SK-N-SH (cell line): ENCODE measurements at regions not wholly inside any gene's neighbourhood (a gene's known extent, or its start where the extent isn't known, plus 50 kb on each side); places are given as distances from the start of the nearest gene placed in this dataset.

Experiments used
- CTCF ChIA-PET: fragments of 300-600, 350-600 bp; formaldehyde crosslinking; extraction: SDS; loops from one replicate; lab custom pipeline; 2021; lab: Yijun Ruan, JAX
- POLR2A ChIA-PET: fragments of 350-600 bp; sonication (Branson Sonifier 250); formaldehyde crosslinking; extraction: SDS; loops from one replicate; lab custom pipeline; 2020; ENCODE audit warnings: antibody characterized with exemption, inconsistent platforms; lab: Yijun Ruan, JAX
- DNase-seq: peaks from one replicate; pipeline ENCODE4 v3.0.0; 2012
- H2AFZ ChIP-seq: fragments of 200-600 bp; sonication (generic); 2 replicates; pipeline ENCODE4 v1.8.1; 2016; ENCODE audit warnings: antibody characterized with exemption, mild to moderate bottlenecking, low read depth
- H3F3A ChIP-seq: fragments of 200-600 bp; sonication (generic); replicated peaks from 2 replicates; pipeline ENCODE3; 2016; ENCODE audit warnings: antibody characterized with exemption, mild to moderate bottlenecking; ENCODE audit not compliant: insufficient read depth
- H3K27ac ChIP-seq, 2 experiments: fragments of 200-500 bp in 1 of 2; fragments of 200-600 bp in 1 of 2; sonication (Bioruptor generic) in 1 of 2; sonication (generic), shearing (Covaris generic) in 1 of 2; 2 replicates each; pipeline versions ENCODE4 v1.5.1 to v1.6.1; 2014 to 2016; ENCODE audit warnings: low read depth in 2 of 2, inconsistent platforms in 1 of 2, low read length in 1 of 2, mild to moderate bottlenecking in 1 of 2, mixed read lengths in 1 of 2
- H3K27me3 ChIP-seq: fragments of 200-600 bp; sonication (generic), shearing (Covaris generic); 2 replicates; pipeline ENCODE4 v1.6.1; 2016; ENCODE audit warnings: mixed run types; ENCODE audit not compliant: insufficient read depth
- H3K36me3 ChIP-seq, 2 experiments: fragments of 200-500 bp in 1 of 2; fragments of 200-600 bp in 1 of 2; sonication (Bioruptor generic) in 1 of 2; sonication (generic) in 1 of 2; replicated peaks in 1 of 2; 2 replicates each; pipeline versions ENCODE3 to v1.5.1; 2014 to 2016; ENCODE audit warnings: low read length in 1 of 2, mild to moderate bottlenecking in 1 of 2; ENCODE audit not compliant: insufficient read depth in 2 of 2, control insufficient read depth in 1 of 2
- H3K4me1 ChIP-seq, 2 experiments: fragments of 200-500 bp in 1 of 2; fragments of 200-600 bp in 1 of 2; sonication (Bioruptor generic) in 1 of 2; sonication (generic), shearing (Covaris generic) in 1 of 2; 2 replicates each; pipeline versions ENCODE4 v1.5.1 to v1.6.1; 2014 to 2016; ENCODE audit warnings: low read depth in 1 of 2, low read length in 1 of 2, mixed run types in 1 of 2; ENCODE audit not compliant: insufficient read depth in 2 of 2, control insufficient read depth in 1 of 2
- H3K4me2 ChIP-seq: fragments of 200-600 bp; sonication (generic), shearing (Covaris generic); 2 replicates; pipeline ENCODE4 v1.6.1; 2017; ENCODE audit warnings: mixed run types
- H3K4me3 ChIP-seq, 2 experiments: fragments of 200-500 bp in 1 of 2; fragments of 200-600 bp in 1 of 2; sonication (Bioruptor generic) in 1 of 2; sonication (generic), shearing (Covaris generic) in 1 of 2; 2 replicates each; pipeline versions ENCODE4 v1.5.1 to v1.8.1; 2014 to 2016; ENCODE audit warnings: low read depth in 2 of 2, inconsistent platforms in 1 of 2, low read length in 1 of 2, mild to moderate bottlenecking in 1 of 2, mixed read lengths in 1 of 2, moderate library complexity in 1 of 2
- H3K79me2 ChIP-seq: fragments of 200-600 bp; sonication (generic); 2 replicates; pipeline ENCODE4 v1.8.1; 2017; ENCODE audit warnings: mild to moderate bottlenecking; ENCODE audit not compliant: insufficient read depth
- H3K9ac ChIP-seq: fragments of 200-600 bp; sonication (generic); 2 replicates; pipeline ENCODE4 v1.6.1; 2017; ENCODE audit warnings: mixed run types
- H3K9me2 ChIP-seq: fragments of 200-600 bp; sonication (generic); 2 replicates; pipeline ENCODE4 v1.6.1; 2017; ENCODE audit warnings: mixed run types
- H3K9me3 ChIP-seq: fragments of 200-600 bp; sonication (generic); 2 replicates; pipeline ENCODE4 v1.6.1; 2017; ENCODE audit warnings: mixed run types, mild to moderate bottlenecking, moderate library complexity
- H4K20me1 ChIP-seq: fragments of 200-600 bp; sonication (generic); 2 replicates; pipeline ENCODE4 v1.6.1; 2017; ENCODE audit warnings: mild to moderate bottlenecking, mixed run types; ENCODE audit not compliant: insufficient read depth
- CHD2 ChIP-seq: fragments of 150-350 bp; IDR thresholded peaks from 2 replicates; pipeline ENCODE4 v1.6.1; 2018; ENCODE audit warnings: low read length; ENCODE audit not compliant: partially characterized antibody
- FOXM1 ChIP-seq: IDR thresholded peaks from 2 replicates; pipeline ENCODE4 v1.4.0; 2012; ENCODE audit warnings: low read depth, mild to moderate bottlenecking
- GABPA ChIP-seq: IDR thresholded peaks from 2 replicates; pipeline ENCODE4 v1.4.0; 2012; ENCODE audit warnings: low read depth, mild to moderate bottlenecking
- GATA2 ChIP-seq: sonication (generic); formaldehyde crosslinking; IDR thresholded peaks from 2 replicates; pipeline ENCODE4 v1.5.0; 2020; ENCODE audit warnings: mild to moderate bottlenecking, missing genetic modification reagents
- MEF2A ChIP-seq: IDR thresholded peaks from 2 replicates; pipeline ENCODE4 v1.4.0; 2012; ENCODE audit warnings: low read depth, borderline replicate concordance
- MXI1 ChIP-seq: IDR thresholded peaks from 2 replicates; pipeline ENCODE4 v1.6.1; 2012; ENCODE audit warnings: mild to moderate bottlenecking, low read depth, low read length, improper control_type of control experiment
- POLR2AphosphoS5 ChIP-seq: IDR thresholded peaks from 2 replicates; pipeline ENCODE4 v1.6.1; 2012; ENCODE audit warnings: low read depth, low read length
- RCOR1 ChIP-seq: fragments of 150-350 bp; IDR thresholded peaks from 2 replicates; pipeline ENCODE4 v1.6.1; 2017; ENCODE audit warnings: antibody characterized with exemption, low read length
- RXRA ChIP-seq: IDR thresholded peaks from 2 replicates; pipeline ENCODE4 v1.4.0; 2012; ENCODE audit warnings: low read depth, mild to moderate bottlenecking, borderline replicate concordance
- SIN3A ChIP-seq: IDR thresholded peaks from 2 replicates; pipeline ENCODE4 v1.6.1; 2012; ENCODE audit warnings: low read depth, mild to moderate bottlenecking, low read length, moderate library complexity, borderline replicate concordance
- TCF12 ChIP-seq: IDR thresholded peaks from 2 replicates; pipeline ENCODE4 v1.4.0; 2012
- YY1 ChIP-seq: IDR thresholded peaks from 2 replicates; pipeline ENCODE4 v1.4.0; 2012; ENCODE audit warnings: low read depth, mild to moderate bottlenecking
- WGBS: methylation state at CpG from one replicate; pipeline ENCODE4 v1.1.6; 2017; ENCODE audit warnings: low lambda C conversion rate; 5-methylcytosine and 5-hydroxymethylcytosine counted together
- TF ChIP-seq, protein P1 (sequence below): IDR thresholded peaks from 2 replicates; pipeline ENCODE4 v1.4.0; 2012; ENCODE audit warnings: low read depth
- TF ChIP-seq, protein P2 (sequence below): IDR thresholded peaks from 2 replicates; pipeline ENCODE4 v1.4.0; 2012; ENCODE audit warnings: low read depth, borderline replicate concordance
- TF ChIP-seq, protein P3 (sequence below): IDR thresholded peaks from 2 replicates; pipeline ENCODE4 v1.4.0; 2012; ENCODE audit warnings: low read depth, borderline replicate concordance
- TF ChIP-seq, protein P4 (sequence below): fragments of 150-350 bp; IDR thresholded peaks from 2 replicates; pipeline ENCODE4 v1.6.1; 2017; ENCODE audit warnings: antibody characterized with exemption, low read length, low read depth, borderline replicate concordance

DNA sequence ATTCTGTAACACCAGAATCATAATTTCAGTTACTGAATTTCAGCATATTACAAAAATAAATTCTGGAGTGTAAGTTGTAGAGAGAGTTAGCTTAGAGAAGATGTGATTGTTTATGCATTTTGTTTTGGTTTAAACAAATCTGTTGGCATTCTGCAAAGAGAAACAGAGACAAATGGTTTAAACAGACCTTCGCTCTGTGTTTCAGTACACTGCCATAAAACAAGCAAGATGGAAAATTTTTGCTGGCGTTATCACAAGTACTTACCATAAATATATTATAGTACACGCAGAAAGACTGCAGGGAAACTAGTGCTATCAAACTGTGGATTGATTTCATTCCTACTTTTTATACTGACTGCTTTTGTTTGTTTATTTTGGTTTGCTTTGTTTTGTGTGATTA is 850.3 kb upstream of the FOXG1 start:
- Histone ChIP-seq H3K27ac (no peak overlapping the region), H3F3A (no peaks in the 10 kb centered on the region), H3K36me3 (no peaks in the 10 kb centered on the region), H3K4me1 (no peaks in the 10 kb centered on the region), H3K9me2 (no peaks in the 10 kb centered on the region), H3K4me3 (no peak overlapping the region), H3K9ac (no peak overlapping the region), H3K27me3 (no peaks in the 10 kb centered on the region), H4K20me1 (no peaks in the 10 kb centered on the region), H2AFZ (no peak overlapping the region), H3K79me2 (no peaks in the 10 kb centered on the region), H3K9me3 (no peaks in the 10 kb centered on the region), H3K4me2 (no peak overlapping the region)
- TF ChIP-seq, protein P1, sequence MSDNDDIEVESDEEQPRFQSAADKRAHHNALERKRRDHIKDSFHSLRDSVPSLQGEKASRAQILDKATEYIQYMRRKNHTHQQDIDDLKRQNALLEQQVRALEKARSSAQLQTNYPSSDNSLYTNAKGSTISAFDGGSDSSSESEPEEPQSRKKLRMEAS = no peak
- TF ChIP-seq MXI1 = no peak
- TF ChIP-seq GABPA = no peak
- no peak for TF ChIP-seq CHD2
- no peak for TF ChIP-seq POLR2AphosphoS5
- TF ChIP-seq, protein P2, sequence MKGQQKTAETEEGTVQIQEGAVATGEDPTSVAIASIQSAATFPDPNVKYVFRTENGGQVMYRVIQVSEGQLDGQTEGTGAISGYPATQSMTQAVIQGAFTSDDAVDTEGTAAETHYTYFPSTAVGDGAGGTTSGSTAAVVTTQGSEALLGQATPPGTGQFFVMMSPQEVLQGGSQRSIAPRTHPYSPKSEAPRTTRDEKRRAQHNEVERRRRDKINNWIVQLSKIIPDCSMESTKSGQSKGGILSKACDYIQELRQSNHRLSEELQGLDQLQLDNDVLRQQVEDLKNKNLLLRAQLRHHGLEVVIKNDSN = no peak
- no peak for TF ChIP-seq TCF12
- no peak for TF ChIP-seq FOXM1
- no peak for TF ChIP-seq GATA2
- TF ChIP-seq MEF2A = no peak
- TF ChIP-seq SIN3A = no peak
- TF ChIP-seq RCOR1 = no peak
- 7% methylated on average over 3 of the region's 3 CpGs for WGBS
- CTCF ChIA-PET = no interaction called here
- POLR2A ChIA-PET = no interaction called here
- no peak for DNase-seq

DNA sequence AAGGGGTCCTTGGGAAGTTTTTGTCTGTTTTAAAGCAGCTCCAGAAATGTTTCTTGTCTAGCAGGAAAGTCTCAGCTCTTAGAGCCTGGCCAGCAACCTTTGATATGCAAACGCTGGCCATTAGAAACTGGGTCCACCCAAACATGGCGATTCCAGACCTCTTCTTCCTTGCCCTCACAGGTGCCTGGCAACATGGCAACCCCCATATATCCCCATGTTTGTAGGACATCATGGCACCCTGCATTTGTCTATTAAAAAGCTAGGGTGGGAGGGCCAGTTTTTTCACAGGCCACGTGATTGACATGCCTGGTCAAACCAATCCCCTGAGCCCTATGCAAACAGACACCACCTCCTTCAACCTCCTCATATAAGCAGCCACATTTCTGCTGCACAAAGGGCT is 848.7 kb upstream of the FOXG1 start:
- no peaks in the 10 kb centered on the region for H3K9me2 ChIP-seq
- H3K9me3 ChIP-seq = no peaks in the 10 kb centered on the region
- H2AFZ ChIP-seq = no peak overlapping the region
- no peak overlapping the region for H3K27ac ChIP-seq
- CTCF ChIA-PET = interaction anchor here (0.8 kb wide), 1 partner anchor 10 kb away, joined by 3 read pairs; no protein-coding TSS in a partner anchor
- TF ChIP-seq, protein P2 = no peak
- TF ChIP-seq SIN3A (no peak), YY1 (no peak), RXRA (no peak)
- TF ChIP-seq, protein P1 = no peak
- TF ChIP-seq, protein P3, sequence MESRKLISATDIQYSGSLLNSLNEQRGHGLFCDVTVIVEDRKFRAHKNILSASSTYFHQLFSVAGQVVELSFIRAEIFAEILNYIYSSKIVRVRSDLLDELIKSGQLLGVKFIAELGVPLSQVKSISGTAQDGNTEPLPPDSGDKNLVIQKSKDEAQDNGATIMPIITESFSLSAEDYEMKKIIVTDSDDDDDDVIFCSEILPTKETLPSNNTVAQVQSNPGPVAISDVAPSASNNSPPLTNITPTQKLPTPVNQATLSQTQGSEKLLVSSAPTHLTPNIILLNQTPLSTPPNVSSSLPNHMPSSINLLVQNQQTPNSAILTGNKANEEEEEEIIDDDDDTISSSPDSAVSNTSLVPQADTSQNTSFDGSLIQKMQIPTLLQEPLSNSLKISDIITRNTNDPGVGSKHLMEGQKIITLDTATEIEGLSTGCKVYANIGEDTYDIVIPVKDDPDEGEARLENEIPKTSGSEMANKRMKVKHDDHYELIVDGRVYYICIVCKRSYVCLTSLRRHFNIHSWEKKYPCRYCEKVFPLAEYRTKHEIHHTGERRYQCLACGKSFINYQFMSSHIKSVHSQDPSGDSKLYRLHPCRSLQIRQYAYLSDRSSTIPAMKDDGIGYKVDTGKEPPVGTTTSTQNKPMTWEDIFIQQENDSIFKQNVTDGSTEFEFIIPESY = no peak
- TF ChIP-seq, protein P4, sequence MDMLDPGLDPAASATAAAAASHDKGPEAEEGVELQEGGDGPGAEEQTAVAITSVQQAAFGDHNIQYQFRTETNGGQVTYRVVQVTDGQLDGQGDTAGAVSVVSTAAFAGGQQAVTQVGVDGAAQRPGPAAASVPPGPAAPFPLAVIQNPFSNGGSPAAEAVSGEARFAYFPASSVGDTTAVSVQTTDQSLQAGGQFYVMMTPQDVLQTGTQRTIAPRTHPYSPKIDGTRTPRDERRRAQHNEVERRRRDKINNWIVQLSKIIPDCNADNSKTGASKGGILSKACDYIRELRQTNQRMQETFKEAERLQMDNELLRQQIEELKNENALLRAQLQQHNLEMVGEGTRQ = no peak
- DNase-seq = no peak
- no peaks in the 10 kb centered on the region for H3K36me3 ChIP-seq
- no peaks in the 10 kb centered on the region for H3K27me3 ChIP-seq
- H3K9ac ChIP-seq = no peak overlapping the region
- H3F3A ChIP-seq = no peaks in the 10 kb centered on the region
- 16% methylated on average over 3 of the region's 3 CpGs for WGBS
- no peak overlapping the region for H3K4me3 ChIP-seq
- H4K20me1 ChIP-seq = no peaks in the 10 kb centered on the region
- POLR2A ChIA-PET = no interaction called here
- no peaks in the 10 kb centered on the region for H3K4me1 ChIP-seq
- no peaks in the 10 kb centered on the region for H3K79me2 ChIP-seq
- no peak overlapping the region for H3K4me2 ChIP-seq
